Smooth muscle cell (in vitro differentiated cells): ENCODE measurements at regions not wholly inside any gene's neighbourhood (a gene's known extent, or its start where the extent isn't known, plus 50 kb on each side); places are given as distances from the start of the nearest gene placed in this dataset.

Experiments used
- DNase-seq: peaks from one replicate; lab custom pipeline; 2025; ENCODE audit not compliant: unreplicated experiment; lab: John Stamatoyannopoulos, UW
- H2AFZ ChIP-seq: fragments of 200-600 bp; sonication (generic); 2 replicates; pipeline ENCODE4 v1.6.0; 2016; ENCODE audit warnings: antibody characterized with exemption, low read depth, mild to moderate bottlenecking
- H3F3A ChIP-seq: fragments of 200-600 bp; sonication (generic); 2 replicates; pipeline ENCODE4 v1.6.0; 2017; ENCODE audit warnings: antibody characterized with exemption, low read depth
- H3K27ac ChIP-seq: fragments of 200-600 bp; sonication (generic); 2 replicates; pipeline ENCODE4 v1.5.1; 2016; ENCODE audit warnings: low read depth, mild to moderate bottlenecking
- H3K27me3 ChIP-seq: fragments of 200-600 bp; sonication (generic); 2 replicates; pipeline ENCODE4 v1.6.1; 2016; ENCODE audit warnings: low read depth, mild to moderate bottlenecking
- H3K36me3 ChIP-seq: fragments of 200-600 bp; sonication (generic); 2 replicates; pipeline ENCODE4 v1.5.1; 2016; ENCODE audit warnings: low read depth
- H3K4me1 ChIP-seq: fragments of 200-600 bp; sonication (generic); 2 replicates; pipeline ENCODE4 v1.5.1; 2016; ENCODE audit warnings: low read depth
- H3K4me2 ChIP-seq: fragments of 200-600 bp; sonication (generic); 2 replicates; pipeline ENCODE4 v1.6.0; 2016; ENCODE audit warnings: mild to moderate bottlenecking
- H3K4me3 ChIP-seq: fragments of 200-600 bp; sonication (generic); 2 replicates; pipeline ENCODE4 v1.5.1; 2016; ENCODE audit warnings: mild to moderate bottlenecking
- H3K79me2 ChIP-seq: fragments of 200-600 bp; sonication (generic); 2 replicates; pipeline ENCODE4 v1.6.0; 2016; ENCODE audit warnings: low read depth, mild to moderate bottlenecking
- H3K9ac ChIP-seq: fragments of 200-600 bp; sonication (generic); 2 replicates; pipeline ENCODE4 v1.6.0; 2016; ENCODE audit warnings: low read depth
- H3K9me3 ChIP-seq: fragments of 200-600 bp; sonication (generic); replicated peaks from 2 replicates; pipeline ENCODE4 v1.5.1; 2016; ENCODE audit warnings: low read depth
- H4K20me1 ChIP-seq: fragments of 200-600 bp; sonication (generic); 2 replicates; pipeline ENCODE4 v1.6.0; 2016; ENCODE audit warnings: low read depth
- WGBS: methylation state at CpG from one replicate; pipeline ENCODE4 v1.1.7; 2016; ENCODE audit warnings: low lambda C conversion rate; 5-methylcytosine and 5-hydroxymethylcytosine counted together
- TF ChIP-seq, protein P1 (sequence below): fragments of 200-600 bp; sonication (generic); IDR thresholded peaks from 2 replicates; pipeline ENCODE4 v1.5.1; 2017; ENCODE audit warnings: borderline replicate concordance, mild to moderate bottlenecking, antibody characterized with exemption; ENCODE audit not compliant: insufficient read depth, poor library complexity, severe bottlenecking

DNA sequence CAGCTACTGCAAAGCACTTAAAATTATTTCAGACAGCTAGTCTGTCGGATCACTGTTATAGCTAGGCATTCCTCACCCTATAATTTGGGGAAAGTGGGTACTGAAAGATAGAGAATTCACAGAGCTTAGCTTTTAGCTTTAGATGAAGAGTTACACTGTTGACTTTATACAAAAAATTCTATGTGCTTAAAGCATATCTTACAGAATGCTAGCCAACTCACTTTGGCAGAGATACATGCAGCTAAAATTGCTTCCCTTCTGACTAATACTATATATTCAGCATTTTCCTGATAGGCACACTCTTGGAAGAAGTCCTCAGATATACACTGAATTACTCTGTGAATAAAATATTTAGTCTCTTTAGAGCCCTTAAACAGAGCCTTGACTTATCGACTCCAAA lies 353.5 kb upstream of the STEAP1 start:
- Histone ChIP-seq H3K27ac (no peak overlapping the region), H3K9me3 (no peaks in the 10 kb centered on the region), H2AFZ (no peak overlapping the region), H4K20me1 (no peaks in the 10 kb centered on the region), H3K27me3 (no peaks in the 10 kb centered on the region), H3F3A (no peaks in the 10 kb centered on the region), H3K4me3 (no peak overlapping the region), H3K79me2 (no peaks in the 10 kb centered on the region), H3K4me2 (no peak overlapping the region), H3K36me3 (no peaks in the 10 kb centered on the region), H3K4me1 (no peaks in the 10 kb centered on the region), H3K9ac (no peak overlapping the region)
- WGBS = 72% methylated on average over 2 of the region's 2 CpGs
- TF ChIP-seq, protein P1, sequence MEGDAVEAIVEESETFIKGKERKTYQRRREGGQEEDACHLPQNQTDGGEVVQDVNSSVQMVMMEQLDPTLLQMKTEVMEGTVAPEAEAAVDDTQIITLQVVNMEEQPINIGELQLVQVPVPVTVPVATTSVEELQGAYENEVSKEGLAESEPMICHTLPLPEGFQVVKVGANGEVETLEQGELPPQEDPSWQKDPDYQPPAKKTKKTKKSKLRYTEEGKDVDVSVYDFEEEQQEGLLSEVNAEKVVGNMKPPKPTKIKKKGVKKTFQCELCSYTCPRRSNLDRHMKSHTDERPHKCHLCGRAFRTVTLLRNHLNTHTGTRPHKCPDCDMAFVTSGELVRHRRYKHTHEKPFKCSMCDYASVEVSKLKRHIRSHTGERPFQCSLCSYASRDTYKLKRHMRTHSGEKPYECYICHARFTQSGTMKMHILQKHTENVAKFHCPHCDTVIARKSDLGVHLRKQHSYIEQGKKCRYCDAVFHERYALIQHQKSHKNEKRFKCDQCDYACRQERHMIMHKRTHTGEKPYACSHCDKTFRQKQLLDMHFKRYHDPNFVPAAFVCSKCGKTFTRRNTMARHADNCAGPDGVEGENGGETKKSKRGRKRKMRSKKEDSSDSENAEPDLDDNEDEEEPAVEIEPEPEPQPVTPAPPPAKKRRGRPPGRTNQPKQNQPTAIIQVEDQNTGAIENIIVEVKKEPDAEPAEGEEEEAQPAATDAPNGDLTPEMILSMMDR = no peak
- no peak for DNase-seq

DNA sequence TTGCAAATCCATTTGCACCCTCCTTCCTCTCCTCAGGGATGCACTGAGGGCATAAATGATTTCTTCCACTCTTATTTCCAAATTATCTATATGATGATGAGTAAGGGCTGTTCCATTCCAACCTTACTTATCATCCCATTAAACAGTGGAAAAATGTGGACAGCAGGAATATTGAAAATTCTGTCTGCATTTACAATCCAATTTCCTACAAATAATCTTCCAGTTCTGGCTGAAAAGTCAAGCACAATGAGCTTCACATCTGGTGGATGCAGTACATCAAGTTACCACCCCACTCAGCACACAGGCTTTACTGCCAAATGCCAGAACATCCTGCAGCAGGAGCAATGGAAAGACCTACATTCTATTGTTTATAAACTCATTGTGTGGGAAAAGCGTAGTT lies 345.0 kb upstream of the STEAP1 start:
- Histone ChIP-seq H2AFZ (no peak overlapping the region), H3K27ac (no peak overlapping the region)
- WGBS = 74% methylated on average over 1 of the region's 1 CpG

DNA sequence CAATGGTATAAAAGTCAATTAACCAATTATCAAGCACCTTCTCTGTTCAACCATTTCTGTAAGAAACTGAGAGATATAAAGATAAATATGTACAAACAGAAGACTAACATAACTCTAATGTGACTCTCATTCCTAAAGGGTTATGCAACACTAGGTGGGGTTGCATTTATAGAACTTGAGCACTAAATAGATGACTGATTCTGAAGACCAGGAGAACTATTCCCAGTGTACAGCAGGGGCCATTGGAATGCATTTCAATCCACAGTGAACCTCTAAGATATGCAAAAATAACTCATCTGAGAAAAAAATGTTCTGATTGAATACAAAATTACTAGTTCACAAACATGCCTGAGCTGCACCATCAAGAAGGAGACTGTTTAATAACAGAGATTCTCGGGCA lies 341.2 kb upstream of the STEAP1 start:
- Histone ChIP-seq H3K9me3 (no peaks in the 10 kb centered on the region), H3K4me3 (no peak overlapping the region), H3K9ac (no peak overlapping the region), H2AFZ (no peak overlapping the region), H4K20me1 (no peaks in the 10 kb centered on the region), H3K27ac (no peak overlapping the region), H3K4me2 (no peak overlapping the region), H3K79me2 (no peaks in the 10 kb centered on the region), H3K27me3 (no peaks in the 10 kb centered on the region), H3K4me1 (no peaks in the 10 kb centered on the region), H3K36me3 (no peaks in the 10 kb centered on the region), H3F3A (no peaks in the 10 kb centered on the region)
- no peak for DNase-seq
- TF ChIP-seq, protein P1 = no peak
- WGBS = 84% methylated on average over 1 of the region's 1 CpG

More for the DNA sequence above, 345.0 kb upstream of the STEAP1 start:
- Histone ChIP-seq H3K79me2 (no peaks in the 10 kb centered on the region), H3F3A (no peaks in the 10 kb centered on the region), H3K36me3 (no peaks in the 10 kb centered on the region), H3K27me3 (no peaks in the 10 kb centered on the region), H3K4me1 (no peaks in the 10 kb centered on the region), H3K4me3 (no peak overlapping the region), H4K20me1 (no peaks in the 10 kb centered on the region), H3K9ac (no peak overlapping the region), H3K4me2 (no peak overlapping the region), H3K9me3 (no peaks in the 10 kb centered on the region)
- TF ChIP-seq, protein P1 = no peak
- DNase-seq = no peak

DNA sequence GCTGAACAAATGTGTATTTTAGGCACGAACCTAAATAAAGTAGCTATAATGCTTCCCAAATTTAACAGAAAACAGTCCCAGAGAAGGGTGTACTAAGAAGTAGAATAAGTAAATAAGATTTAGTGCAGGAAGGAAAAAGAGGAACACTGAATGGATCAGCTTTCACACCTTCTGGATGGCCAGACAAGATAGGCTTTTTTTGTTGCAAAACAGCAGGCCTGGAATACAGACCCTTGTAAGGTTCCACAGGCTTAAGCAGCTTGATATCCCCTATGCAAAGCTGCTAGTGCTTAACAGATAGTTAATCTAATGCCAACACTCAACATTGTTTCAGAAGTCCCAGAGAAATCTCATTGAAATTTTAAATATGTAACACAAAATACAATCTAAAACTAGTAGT lies 328.1 kb upstream of the STEAP1 start:
- WGBS = 79% methylated on average over 1 of the region's 1 CpG

More for the DNA sequence above, 328.1 kb upstream of the STEAP1 start:
- H2AFZ ChIP-seq = no peak overlapping the region
- no peaks in the 10 kb centered on the region for H3K27me3 ChIP-seq
- TF ChIP-seq, protein P1 = no peak
- no peaks in the 10 kb centered on the region for H3F3A ChIP-seq
- no peak overlapping the region for H3K27ac ChIP-seq
- no peak overlapping the region for H3K4me3 ChIP-seq
- no peaks in the 10 kb centered on the region for H4K20me1 ChIP-seq
- DNase-seq = no peak
- no peaks in the 10 kb centered on the region for H3K79me2 ChIP-seq
- no peaks in the 10 kb centered on the region for H3K36me3 ChIP-seq
- no peak overlapping the region for H3K4me2 ChIP-seq
- H3K4me1 ChIP-seq = no peaks in the 10 kb centered on the region
- H3K9me3 ChIP-seq = no peaks in the 10 kb centered on the region
- no peak overlapping the region for H3K9ac ChIP-seq
